Panc1 (cell line): ENCODE measurements at regions not wholly inside any gene's neighbourhood (a gene's known extent, or its start where the extent isn't known, plus 50 kb on each side); places are given as distances from the start of the nearest gene placed in this dataset.

Source experiments
- ATAC-seq: fragments of 200-7000 bp; cut with Tn5 transposase; 2 replicates; pipeline ENCODE4 v1.9.1; 2020; ENCODE audit warnings: mild to moderate bottlenecking, moderate library complexity
- BruUV-seq: library from RNA; stranded (reverse); fragments of 400-500 nt; replicated peaks from 2 replicates; lab custom pipeline; 2021; lab: Mats Ljungman, UMichigan
- CTCF ChIA-PET: fragments of 300-600 bp; sonication (Branson Sonifier 250); formaldehyde crosslinking; loops from one replicate; lab custom pipeline; 2022; ENCODE audit warnings: antibody characterized with exemption; lab: Charles Lee
- POLR2A ChIA-PET: fragments of 300-600 bp; sonication (Branson Sonifier 250); formaldehyde crosslinking; loops from one replicate; lab custom pipeline; 2022; ENCODE audit warnings: antibody characterized with exemption; lab: Charles Lee
- DNase-seq: peaks from one replicate; pipeline ENCODE4 v3.0.0-alpha.2; 2010; ENCODE audit warnings: low read depth, low spot score
- H3K27ac ChIP-seq: 2 replicates; pipeline ENCODE4 v1.5.1; 2011; ENCODE audit warnings: mild to moderate bottlenecking, low read length, inconsistent platforms
- H3K27me3 ChIP-seq: fragments of 200-500 bp; sonication (Bioruptor generic); 2 replicates; pipeline ENCODE4 v1.6.0; 2014; ENCODE audit warnings: low read length, inconsistent platforms; ENCODE audit not compliant: control insufficient read depth, insufficient read depth
- H3K36me3 ChIP-seq: fragments of 200-500 bp; sonication (Bioruptor generic); 2 replicates; pipeline ENCODE4 v1.5.1; 2014; ENCODE audit warnings: inconsistent platforms, mild to moderate bottlenecking, low read length, moderate library complexity; ENCODE audit not compliant: control insufficient read depth, insufficient read depth
- H3K4me1 ChIP-seq: 2 replicates; pipeline ENCODE4 v1.5.1; 2011; ENCODE audit warnings: inconsistent platforms, mild to moderate bottlenecking, low read length, moderate library complexity; ENCODE audit not compliant: control insufficient read depth, insufficient read depth
- H3K4me3 ChIP-seq, 2 experiments: 2 replicates each; pipeline ENCODE4 v1.5.1; 2011 to 2012; ENCODE audit warnings: low read depth in 2 of 2, low read length in 2 of 2, mild to moderate bottlenecking in 2 of 2, inconsistent platforms in 1 of 2, moderate library complexity in 1 of 2
- H3K9me3 ChIP-seq: fragments of 200-500 bp; sonication (Bioruptor generic); 2 replicates; pipeline ENCODE4 v1.5.1; 2014; ENCODE audit warnings: low read depth, mild to moderate bottlenecking, inconsistent platforms, low read length, moderate library complexity; ENCODE audit not compliant: control insufficient read depth, insufficient read depth
- CTCF ChIP-seq: fragments of 450-650 bp; IDR thresholded peaks from 2 replicates; pipeline ENCODE4 v1.5.1; 2017; ENCODE audit warnings: mild to moderate bottlenecking
- POLR2AphosphoS5 ChIP-seq: IDR thresholded peaks from 2 replicates; pipeline ENCODE4 v1.6.1; 2012; ENCODE audit warnings: mild to moderate bottlenecking, low read depth, low read length, moderate library complexity
- REST ChIP-seq, 2 experiments: IDR thresholded peaks; 2 replicates each; pipeline ENCODE4 v1.6.1; 2011 to 2012; ENCODE audit warnings: low read depth in 2 of 2, control low read depth in 1 of 2, low read length in 1 of 2, mild to moderate bottlenecking in 1 of 2, moderate library complexity in 1 of 2; ENCODE audit not compliant: insufficient read depth in 1 of 2
- SIN3A ChIP-seq: IDR thresholded peaks from 2 replicates; pipeline ENCODE4 v1.6.1; 2012; ENCODE audit warnings: low read depth, mild to moderate bottlenecking, low read length, moderate library complexity, borderline replicate concordance; ENCODE audit not compliant: insufficient read depth
- TCF7L2 ChIP-seq: IDR thresholded peaks from 2 replicates; pipeline ENCODE4 v1.6.1; 2011; ENCODE audit warnings: mild to moderate bottlenecking, low read depth, low read length, inconsistent platforms
- in situ Hi-C: cut with HindIII; loops from 2 replicates; pipeline ENCODE4 v1.10.0; 2016; ENCODE audit warnings: low sequenced_read_pairs, low pct_unique_long_range_greater_than_20kb
- intact Hi-C: fragments of 100-400 bp; cut with micrococcal nuclease; formaldehyde crosslinking; loops from one replicate; pipeline ENCODE4 v1.10.0; 2022; ENCODE audit not compliant: unreplicated experiment

- no peaks in the 10 kb centered on the region for H3K4me1 ChIP-seq
- CTCF ChIA-PET = no interaction called here
- ATAC-seq = no peak
- H3K36me3 ChIP-seq = no peaks in the 10 kb centered on the region
- TF ChIP-seq POLR2AphosphoS5 = no peak
- in situ Hi-C loops (no loop called here), intact Hi-C loops (loop anchor here (10.0 kb wide), 2 partner anchors 111 to 129 kb away; no protein-coding TSS in a partner anchor)
- H3K9me3 ChIP-seq = no peaks in the 10 kb centered on the region
- no TSS peak for BruUV-seq
- DNase-seq = no peak
- 0 out of 2 replicates have a peak, but pooled peaks cover 2% of the 10 kb centered on the region for H3K27me3 ChIP-seq
- no peak overlapping the region for H3K27ac ChIP-seq
- no peak overlapping the region for H3K4me3 ChIP-seq
- POLR2A ChIA-PET = no interaction called here
Measured at GRCh38 chr20:30503992-30504570, 753.4 kb upstream of the DEFB115 start.

GRCh38 chr20:30505566-30505965 lies 751.9 kb upstream of the DEFB115 start:
- H3K27ac ChIP-seq = no peak overlapping the region
- H3K4me3 ChIP-seq = no peak overlapping the region
- H3K9me3 ChIP-seq = no peaks in the 10 kb centered on the region
- DNase-seq = no peak
- CTCF ChIA-PET = no interaction called here
- H3K36me3 ChIP-seq = no peaks in the 10 kb centered on the region
- TF ChIP-seq CTCF (no peak), TCF7L2 (no peak), SIN3A (no peak), POLR2AphosphoS5 (no peak), REST (IDR thresholded peaks at IDR 0.05; ENCODE audit: insufficient read depth in 1 of 2, low read depth in 2 of 2, low read length in 1 of 2) (no peak)
- no peak for ATAC-seq
- POLR2A ChIA-PET = interaction anchor here (0.6 kb wide), 1 partner anchor 18 kb away, joined by 3 read pairs; no protein-coding TSS in a partner anchor
- no peaks in the 10 kb centered on the region for H3K4me1 ChIP-seq
- in situ Hi-C loops (no loop called here), intact Hi-C loops (loop anchor here (10.0 kb wide), 2 partner anchors 109 to 131 kb away; no protein-coding TSS in a partner anchor)
- no TSS peak for BruUV-seq
- 0 out of 2 replicates have a peak, but pooled peaks cover 2% of the 10 kb centered on the region for H3K27me3 ChIP-seq

GRCh38 chr20:30506100-30506499 lies 751.4 kb upstream of the DEFB115 start:
- BruUV-seq = no TSS peak
- H3K9me3 ChIP-seq = no peaks in the 10 kb centered on the region

More at GRCh38 chr20:30506100-30506499, 751.4 kb upstream of the DEFB115 start:
- H3K36me3 ChIP-seq = no peaks in the 10 kb centered on the region
- H3K27me3 ChIP-seq = 0 out of 2 replicates have a peak, but pooled peaks cover 2% of the 10 kb centered on the region
- no peaks in the 10 kb centered on the region for H3K4me1 ChIP-seq
- no peak overlapping the region for H3K27ac ChIP-seq
- no peak overlapping the region for H3K4me3 ChIP-seq
- DNase-seq = no peak
- POLR2A ChIA-PET = no interaction called here
- TF ChIP-seq REST (IDR thresholded peaks at IDR 0.05; ENCODE audit: insufficient read depth in 1 of 2, low read depth in 2 of 2, low read length in 1 of 2) (no peak), SIN3A (no peak), POLR2AphosphoS5 (no peak), CTCF (no peak), TCF7L2 (no peak)
- intact Hi-C loops = loop anchor here (10.0 kb wide), 2 partner anchors 109 to 131 kb away; no protein-coding TSS in a partner anchor
- no peak for ATAC-seq
- in situ Hi-C loops = no loop called here
- CTCF ChIA-PET = no interaction called here
